GM13977 (cell line): ENCODE measurements at regions not wholly inside any gene's neighbourhood (a gene's known extent, or its start where the extent isn't known, plus 50 kb on each side); places are given as distances from the start of the nearest gene placed in this dataset.
A peak's percentile ranks its signal among the peaks of the same experiment; 100 is the strongest.
"Not testable (repeated sequence)": the region's sequence is repeated elsewhere in the genome, so short reads cannot be mapped to it uniquely, and the experiment has no call there.

ENCODE experiments used
- DNase-seq: peaks from one replicate; pipeline ENCODE4 v3.0.0; 2012; ENCODE audit warnings: low spot score
- CTCF ChIP-seq: IDR thresholded peaks from 2 replicates; pipeline ENCODE4 v1.5.1; 2012; ENCODE audit warnings: mild to moderate bottlenecking, control low read depth; ENCODE audit not compliant: insufficient read depth; ENCODE audit errors: extremely low read depth, missing control alignments
- in situ Hi-C: fragments of 300-500 bp; cut with MboI; formaldehyde crosslinking; loops from one replicate; pipeline ENCODE4 v1.12.0; 2022; ENCODE audit warnings: low sequenced_read_pairs, low pct_unique_long_range_greater_than_20kb, mixed read lengths, inconsistent platforms; ENCODE audit not compliant: unreplicated experiment

GRCh38 chr4:111127841-111128240, 505.0 kb upstream of the PITX2 start:
- in situ Hi-C loops: no loop called here
- DNase-seq: no peak
- no peak for TF ChIP-seq CTCF

- TF ChIP-seq CTCF: no peak
- no peak for DNase-seq
- in situ Hi-C loops: no loop called here
These were observed 505.4 kb upstream of the PITX2 start for GRCh38 chr4:111128327-111128726.

GRCh38 chr4:111136438-111136837, 513.6 kb upstream of the PITX2 start:
- in situ Hi-C loops: no loop called here
- no peak for TF ChIP-seq CTCF
- no peak for DNase-seq

GRCh38 chr4:111136967-111137366, 514.1 kb upstream of the PITX2 start:
- TF ChIP-seq CTCF: no peak
- DNase-seq: no peak
- in situ Hi-C loops: no loop called here

GRCh38 chr4:111143510-111143909, 520.6 kb upstream of the PITX2 start:
- no peak for DNase-seq
- no peak for TF ChIP-seq CTCF
- in situ Hi-C loops: no loop called here

GRCh38 chr4:111154934-111155333, 532.1 kb upstream of the PITX2 start:
- TF ChIP-seq CTCF: no peak
- in situ Hi-C loops: no loop called here
- DNase-seq: no peak

- in situ Hi-C loops, DNase-seq: not testable (repeated sequence)
- peak; percentile 50 for TF ChIP-seq CTCF
These were observed 541.7 kb upstream of the PITX2 start for GRCh38 chr4:111164556-111164955.
